ENCODE measurements at regions not wholly inside any gene's neighbourhood (a gene's known extent, or its start where the extent isn't known, plus 50 kb on each side); places are given as distances from the start of the nearest gene placed in this dataset.

GRCh38 chr6:112735129-112735528 is 388.0 kb downstream of the RFPL4B start (continued):
- no peak for TF ChIP-seq ZBTB33 (IDR thresholded peaks at IDR 0.05; ENCODE audit: borderline replicate concordance, low read depth)
- TF ChIP-seq, protein P1, sequence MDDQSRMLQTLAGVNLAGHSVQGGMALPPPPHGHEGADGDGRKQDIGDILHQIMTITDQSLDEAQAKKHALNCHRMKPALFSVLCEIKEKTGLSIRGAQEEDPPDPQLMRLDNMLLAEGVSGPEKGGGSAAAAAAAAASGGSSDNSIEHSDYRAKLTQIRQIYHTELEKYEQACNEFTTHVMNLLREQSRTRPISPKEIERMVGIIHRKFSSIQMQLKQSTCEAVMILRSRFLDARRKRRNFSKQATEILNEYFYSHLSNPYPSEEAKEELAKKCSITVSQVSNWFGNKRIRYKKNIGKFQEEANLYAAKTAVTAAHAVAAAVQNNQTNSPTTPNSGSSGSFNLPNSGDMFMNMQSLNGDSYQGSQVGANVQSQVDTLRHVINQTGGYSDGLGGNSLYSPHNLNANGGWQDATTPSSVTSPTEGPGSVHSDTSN (IDR thresholded peaks at IDR 0.05): no peak
- TF ChIP-seq TEAD4 (IDR thresholded peaks at IDR 0.05; ENCODE audit: borderline replicate concordance, insufficient read depth): no peak
- TF ChIP-seq GABPA (IDR thresholded peaks at IDR 0.05; ENCODE audit: low read depth): no peak

- no peaks in the 10 kb centered on the region for H3K79me2 ChIP-seq (ENCODE audit: insufficient read depth)
- H2AFZ ChIP-seq (ENCODE audit: low read depth): no peak overlapping the region
- H3K4me2 ChIP-seq: no peak overlapping the region
- no peaks in the 10 kb centered on the region for H3F3A ChIP-seq (replicated peaks; ENCODE audit: insufficient read depth)
- POLR2A ChIA-PET: no interaction called here
- no peaks in the 10 kb centered on the region for H3K4me1 ChIP-seq (ENCODE audit: control insufficient read depth in 1 of 2, insufficient read depth in 2 of 2, low read depth in 1 of 2, low read length in 1 of 2)
- H3K9me2 ChIP-seq: peaks cover 3% of the 10 kb centered on the region; the same call in 1 of the 2 replicates
- H3K9me3 ChIP-seq: peaks cover 5% of the 10 kb centered on the region; the same call in 1 of the 2 replicates
- H3K36me3 ChIP-seq (replicated peaks in 1 of 2; ENCODE audit: control insufficient read depth in 1 of 2, insufficient read depth in 2 of 2, low read length in 1 of 2): no peaks in the 10 kb centered on the region
- CTCF ChIA-PET: no interaction called here
- H3K9ac ChIP-seq: no peak overlapping the region
- TF ChIP-seq RFX5 (IDR thresholded peaks at IDR 0.05; ENCODE audit: low read length) (no peak), MAX (IDR thresholded peaks at IDR 0.05; ENCODE audit: low read depth) (no peak), JUND (IDR thresholded peaks at IDR 0.05) (no peak), RAD21 (IDR thresholded peaks at IDR 0.05; ENCODE audit: low read length) (no peak), NRF1 (IDR thresholded peaks at IDR 0.05; ENCODE audit: low read depth, low read length) (no peak), POLR2AphosphoS5 (IDR thresholded peaks at IDR 0.05; ENCODE audit: low read depth, low read length) (no peak), TAF1 (IDR thresholded peaks at IDR 0.05; ENCODE audit: borderline replicate concordance, low read depth, low read length) (no peak), REST (IDR thresholded peaks at IDR 0.05; ENCODE audit: low read depth, low read length) (no peak), CHD2 (IDR thresholded peaks at IDR 0.05; ENCODE audit: low read length, partially characterized antibody) (no peak), GATA2 (CRISPR knock-in tag; IDR thresholded peaks at IDR 0.05) (no peak), RCOR1 (IDR thresholded peaks at IDR 0.05; ENCODE audit: low read length) (no peak), FOXM1 (IDR thresholded peaks at IDR 0.05; ENCODE audit: low read depth) (no peak), USF2 (IDR thresholded peaks at IDR 0.05; ENCODE audit: borderline replicate concordance, low read depth, low read length) (no peak), SIN3A (IDR thresholded peaks at IDR 0.05; ENCODE audit: borderline replicate concordance, low read depth, low read length) (no peak), NFIC (IDR thresholded peaks at IDR 0.05; ENCODE audit: borderline replicate concordance) (no peak)
- TF ChIP-seq, protein P2, sequence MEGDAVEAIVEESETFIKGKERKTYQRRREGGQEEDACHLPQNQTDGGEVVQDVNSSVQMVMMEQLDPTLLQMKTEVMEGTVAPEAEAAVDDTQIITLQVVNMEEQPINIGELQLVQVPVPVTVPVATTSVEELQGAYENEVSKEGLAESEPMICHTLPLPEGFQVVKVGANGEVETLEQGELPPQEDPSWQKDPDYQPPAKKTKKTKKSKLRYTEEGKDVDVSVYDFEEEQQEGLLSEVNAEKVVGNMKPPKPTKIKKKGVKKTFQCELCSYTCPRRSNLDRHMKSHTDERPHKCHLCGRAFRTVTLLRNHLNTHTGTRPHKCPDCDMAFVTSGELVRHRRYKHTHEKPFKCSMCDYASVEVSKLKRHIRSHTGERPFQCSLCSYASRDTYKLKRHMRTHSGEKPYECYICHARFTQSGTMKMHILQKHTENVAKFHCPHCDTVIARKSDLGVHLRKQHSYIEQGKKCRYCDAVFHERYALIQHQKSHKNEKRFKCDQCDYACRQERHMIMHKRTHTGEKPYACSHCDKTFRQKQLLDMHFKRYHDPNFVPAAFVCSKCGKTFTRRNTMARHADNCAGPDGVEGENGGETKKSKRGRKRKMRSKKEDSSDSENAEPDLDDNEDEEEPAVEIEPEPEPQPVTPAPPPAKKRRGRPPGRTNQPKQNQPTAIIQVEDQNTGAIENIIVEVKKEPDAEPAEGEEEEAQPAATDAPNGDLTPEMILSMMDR (IDR thresholded peaks at IDR 0.05): no peak
- TF ChIP-seq, protein P3, sequence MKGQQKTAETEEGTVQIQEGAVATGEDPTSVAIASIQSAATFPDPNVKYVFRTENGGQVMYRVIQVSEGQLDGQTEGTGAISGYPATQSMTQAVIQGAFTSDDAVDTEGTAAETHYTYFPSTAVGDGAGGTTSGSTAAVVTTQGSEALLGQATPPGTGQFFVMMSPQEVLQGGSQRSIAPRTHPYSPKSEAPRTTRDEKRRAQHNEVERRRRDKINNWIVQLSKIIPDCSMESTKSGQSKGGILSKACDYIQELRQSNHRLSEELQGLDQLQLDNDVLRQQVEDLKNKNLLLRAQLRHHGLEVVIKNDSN (IDR thresholded peaks at IDR 0.05; ENCODE audit: borderline replicate concordance, low read depth): no peak
- TF ChIP-seq, protein P1 (IDR thresholded peaks at IDR 0.05): no peak
- no peaks in the 10 kb centered on the region for H3K27me3 ChIP-seq (ENCODE audit: insufficient read depth)
- no peaks in the 10 kb centered on the region for H4K20me1 ChIP-seq (ENCODE audit: insufficient read depth)
- no peak overlapping the region for H3K4me3 ChIP-seq (ENCODE audit: low read depth in 2 of 2, low read length in 1 of 2)
- DNase-seq: no peak
- H3K27ac ChIP-seq (ENCODE audit: low read depth in 2 of 2, low read length in 1 of 2): no peak overlapping the region
Measured at GRCh38 chr6:112739766-112740165, 392.6 kb downstream of the RFPL4B start.

Measured in SK-N-SH (cell line).